ENCODE measurements at regions not wholly inside any gene's neighbourhood (a gene's known extent, or its start where the extent isn't known, plus 50 kb on each side); places are given as distances from the start of the nearest gene placed in this dataset.

- no peak overlapping the region for H3K4me3 ChIP-seq (ENCODE audit: low read length)
- no peaks in the 10 kb centered on the region for H3K36me3 ChIP-seq (ENCODE audit: insufficient read depth, low read length)
- H3K27me3 ChIP-seq (ENCODE audit: low read length): no peaks in the 10 kb centered on the region
- no peak overlapping the region for H3K4me2 ChIP-seq (ENCODE audit: low read depth, low read length, poor library complexity, severe bottlenecking)
- H3K9me3 ChIP-seq (ENCODE audit: low read length): no peaks in the 10 kb centered on the region
- no peak for DNase-seq
- H4K20me1 ChIP-seq (ENCODE audit: insufficient read depth, low read depth, low read length): no peaks in the 10 kb centered on the region
- no peak overlapping the region for H3K27ac ChIP-seq (ENCODE audit: low read length)
- no peak overlapping the region for H3K9ac ChIP-seq (ENCODE audit: low read length)
- H3K9me2 ChIP-seq (replicated peaks; ENCODE audit: insufficient read depth, low read length): no peaks in the 10 kb centered on the region
- no peaks in the 10 kb centered on the region for H3K4me1 ChIP-seq (ENCODE audit: low read length)
- no peaks in the 10 kb centered on the region for H3K79me2 ChIP-seq (ENCODE audit: low read length)
- H2AFZ ChIP-seq (ENCODE audit: low read length): no peak overlapping the region
Measured at GRCh38 chr2:12819721-12820120, 103.0 kb downstream of the TRIB2 start.

DNA sequence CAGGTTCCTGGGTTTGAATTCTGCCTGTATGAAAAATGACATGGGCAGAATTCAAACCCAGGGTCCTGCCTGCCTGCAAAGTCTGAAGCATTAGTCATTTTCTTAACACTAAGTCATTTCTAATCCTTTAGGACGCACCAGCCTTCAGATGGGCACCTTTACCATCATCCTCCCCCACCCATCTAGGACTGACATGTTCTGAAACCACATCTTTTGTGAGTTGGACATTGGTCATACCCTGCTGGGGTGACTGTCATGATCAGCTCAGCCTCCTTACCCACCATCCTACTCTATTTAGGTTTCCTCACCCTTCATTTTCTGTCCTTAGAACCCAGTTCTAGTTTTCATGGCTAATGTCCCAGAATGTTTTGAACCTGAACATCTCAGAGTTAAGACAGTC, 104.9 kb downstream of the TRIB2 start:
- H3K9me3 ChIP-seq (ENCODE audit: low read length): no peaks in the 10 kb centered on the region
- H3K27me3 ChIP-seq (ENCODE audit: low read length): no peaks in the 10 kb centered on the region
- H3K4me2 ChIP-seq (ENCODE audit: low read depth, low read length, poor library complexity, severe bottlenecking): no peak overlapping the region
- H3K9me2 ChIP-seq (replicated peaks; ENCODE audit: insufficient read depth, low read length): no peaks in the 10 kb centered on the region
- H2AFZ ChIP-seq (ENCODE audit: low read length): no peak overlapping the region
- no peak overlapping the region for H3K27ac ChIP-seq (ENCODE audit: low read length)
- H3K79me2 ChIP-seq (ENCODE audit: low read length): no peaks in the 10 kb centered on the region
- no peaks in the 10 kb centered on the region for H3K4me1 ChIP-seq (ENCODE audit: low read length)
- no peaks in the 10 kb centered on the region for H4K20me1 ChIP-seq (ENCODE audit: insufficient read depth, low read depth, low read length)
- no peak overlapping the region for H3K4me3 ChIP-seq (ENCODE audit: low read length)
- H3K9ac ChIP-seq (ENCODE audit: low read length): no peak overlapping the region
- no peak for DNase-seq
- no peaks in the 10 kb centered on the region for H3K36me3 ChIP-seq (ENCODE audit: insufficient read depth, low read length)

DNA sequence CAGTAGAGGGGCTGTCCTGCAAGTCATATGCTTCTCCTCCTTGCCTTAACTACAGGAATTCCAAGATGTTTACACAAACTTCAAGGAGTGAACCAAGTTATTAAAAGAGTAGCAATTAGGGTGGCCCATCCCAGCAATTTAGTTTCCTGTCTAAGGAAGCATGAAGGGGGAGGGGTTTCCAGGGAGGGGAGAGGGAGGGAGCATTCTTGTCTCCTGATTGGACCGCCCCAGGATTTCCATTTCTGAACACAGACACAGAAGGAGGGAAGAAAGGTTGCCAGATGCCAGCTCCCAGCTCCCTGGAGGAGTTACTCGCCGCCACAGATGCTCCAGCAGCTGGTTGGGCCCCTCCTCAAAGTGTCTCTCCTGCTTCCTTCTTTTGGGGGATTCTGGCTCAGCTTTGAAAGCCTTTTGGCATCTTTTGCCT, 107.6 kb downstream of the TRIB2 start:
- Histone ChIP-seq H3K4me2 (ENCODE audit: low read depth, low read length, poor library complexity, severe bottlenecking) (no peak overlapping the region), H3K4me3 (ENCODE audit: low read length) (no peak overlapping the region), H2AFZ (ENCODE audit: low read length) (no peak overlapping the region), H3K27ac (ENCODE audit: low read length) (no peak overlapping the region), H3K79me2 (ENCODE audit: low read length) (no peaks in the 10 kb centered on the region), H3K9ac (ENCODE audit: low read length) (no peak overlapping the region), H3K27me3 (ENCODE audit: low read length) (no peaks in the 10 kb centered on the region), H3K9me3 (ENCODE audit: low read length) (no peaks in the 10 kb centered on the region), H4K20me1 (ENCODE audit: insufficient read depth, low read depth, low read length) (no peaks in the 10 kb centered on the region), H3K9me2 (replicated peaks; ENCODE audit: insufficient read depth, low read length) (no peaks in the 10 kb centered on the region), H3K4me1 (ENCODE audit: low read length) (peaks cover 3% of the 10 kb centered on the region; the same call in 1 of the 2 replicates), H3K36me3 (ENCODE audit: insufficient read depth, low read length) (no peaks in the 10 kb centered on the region)
- DNase-seq: no peak

- H3K4me3 ChIP-seq (ENCODE audit: low read length): no peak overlapping the region
- H3K79me2 ChIP-seq (ENCODE audit: low read length): no peaks in the 10 kb centered on the region
- peaks cover 7% of the 10 kb centered on the region for H3K4me1 ChIP-seq (ENCODE audit: low read length)
- no peak overlapping the region for H3K4me2 ChIP-seq (ENCODE audit: low read depth, low read length, poor library complexity, severe bottlenecking)
- DNase-seq: no peak
- no peak overlapping the region for H3K9ac ChIP-seq (ENCODE audit: low read length)
- no peaks in the 10 kb centered on the region for H3K9me2 ChIP-seq (replicated peaks; ENCODE audit: insufficient read depth, low read length)
- H4K20me1 ChIP-seq (ENCODE audit: insufficient read depth, low read depth, low read length): no peaks in the 10 kb centered on the region
- no peak overlapping the region for H3K27ac ChIP-seq (ENCODE audit: low read length)
- H3K36me3 ChIP-seq (ENCODE audit: insufficient read depth, low read length): no peaks in the 10 kb centered on the region
- no peaks in the 10 kb centered on the region for H3K9me3 ChIP-seq (ENCODE audit: low read length)
- H3K27me3 ChIP-seq (ENCODE audit: low read length): no peaks in the 10 kb centered on the region
- no peak overlapping the region for H2AFZ ChIP-seq (ENCODE audit: low read length)
Measured at GRCh38 chr2:12824778-12825379, 108.1 kb downstream of the TRIB2 start.

- Histone ChIP-seq H4K20me1 (ENCODE audit: insufficient read depth, low read depth, low read length) (no peaks in the 10 kb centered on the region), H3K4me1 (ENCODE audit: low read length) (peaks cover 10% of the 10 kb centered on the region), H3K9me3 (ENCODE audit: low read length) (no peaks in the 10 kb centered on the region), H3K9ac (ENCODE audit: low read length) (no peak overlapping the region), H3K4me3 (ENCODE audit: low read length) (no peak overlapping the region), H3K36me3 (ENCODE audit: insufficient read depth, low read length) (no peaks in the 10 kb centered on the region), H3K4me2 (ENCODE audit: low read depth, low read length, poor library complexity, severe bottlenecking) (no peak overlapping the region), H3K27ac (ENCODE audit: low read length) (no peak overlapping the region), H3K79me2 (ENCODE audit: low read length) (no peaks in the 10 kb centered on the region), H3K27me3 (ENCODE audit: low read length) (no peaks in the 10 kb centered on the region), H2AFZ (ENCODE audit: low read length) (no peak overlapping the region), H3K9me2 (replicated peaks; ENCODE audit: insufficient read depth, low read length) (no peaks in the 10 kb centered on the region)
- DNase-seq: no peak
Measured at GRCh38 chr2:12826781-12827180, 110.0 kb downstream of the TRIB2 start.

GRCh38 chr2:12827721-12828120, 111.0 kb downstream of the TRIB2 start:
- Histone ChIP-seq H3K27me3 (ENCODE audit: low read length) (no peaks in the 10 kb centered on the region), H3K27ac (ENCODE audit: low read length) (no peak overlapping the region), H3K79me2 (ENCODE audit: low read length) (no peaks in the 10 kb centered on the region), H4K20me1 (ENCODE audit: insufficient read depth, low read depth, low read length) (no peaks in the 10 kb centered on the region), H3K36me3 (ENCODE audit: insufficient read depth, low read length) (no peaks in the 10 kb centered on the region), H3K9me2 (replicated peaks; ENCODE audit: insufficient read depth, low read length) (no peaks in the 10 kb centered on the region), H3K4me1 (ENCODE audit: low read length) (peaks cover 10% of the 10 kb centered on the region), H3K9me3 (ENCODE audit: low read length) (no peaks in the 10 kb centered on the region), H3K4me3 (ENCODE audit: low read length) (no peak overlapping the region), H2AFZ (ENCODE audit: low read length) (no peak overlapping the region), H3K4me2 (ENCODE audit: low read depth, low read length, poor library complexity, severe bottlenecking) (no peak overlapping the region), H3K9ac (ENCODE audit: low read length) (no peak overlapping the region)
- DNase-seq: no peak

- H3K4me2 ChIP-seq (ENCODE audit: low read depth, low read length, poor library complexity, severe bottlenecking): no peak overlapping the region
- no peaks in the 10 kb centered on the region for H3K79me2 ChIP-seq (ENCODE audit: low read length)
- H3K36me3 ChIP-seq (ENCODE audit: insufficient read depth, low read length): no peaks in the 10 kb centered on the region
- no peaks in the 10 kb centered on the region for H3K9me2 ChIP-seq (replicated peaks; ENCODE audit: insufficient read depth, low read length)
- no peak overlapping the region for H3K27ac ChIP-seq (ENCODE audit: low read length)
- peaks cover 10% of the 10 kb centered on the region for H3K4me1 ChIP-seq (ENCODE audit: low read length)
- H3K4me3 ChIP-seq (ENCODE audit: low read length): no peak overlapping the region
- H3K27me3 ChIP-seq (ENCODE audit: low read length): no peaks in the 10 kb centered on the region
- no peaks in the 10 kb centered on the region for H3K9me3 ChIP-seq (ENCODE audit: low read length)
- no peak overlapping the region for H2AFZ ChIP-seq (ENCODE audit: low read length)
- H4K20me1 ChIP-seq (ENCODE audit: insufficient read depth, low read depth, low read length): no peaks in the 10 kb centered on the region
- no peak overlapping the region for H3K9ac ChIP-seq (ENCODE audit: low read length)
- no peak for DNase-seq
Measured at GRCh38 chr2:12828980-12829379, 112.2 kb downstream of the TRIB2 start.

GRCh38 chr2:12831016-12831415, 114.3 kb downstream of the TRIB2 start:
- peaks cover 10% of the 10 kb centered on the region for H3K4me1 ChIP-seq (ENCODE audit: low read length)
- H3K9me2 ChIP-seq (replicated peaks; ENCODE audit: insufficient read depth, low read length): no peaks in the 10 kb centered on the region
- no peaks in the 10 kb centered on the region for H4K20me1 ChIP-seq (ENCODE audit: insufficient read depth, low read depth, low read length)
- H3K79me2 ChIP-seq (ENCODE audit: low read length): no peaks in the 10 kb centered on the region
- H3K27me3 ChIP-seq (ENCODE audit: low read length): no peaks in the 10 kb centered on the region
- no peak overlapping the region for H3K4me2 ChIP-seq (ENCODE audit: low read depth, low read length, poor library complexity, severe bottlenecking)
- no peak overlapping the region for H3K27ac ChIP-seq (ENCODE audit: low read length)
- H3K9me3 ChIP-seq (ENCODE audit: low read length): no peaks in the 10 kb centered on the region
- no peak overlapping the region for H2AFZ ChIP-seq (ENCODE audit: low read length)
- DNase-seq: no peak
- H3K36me3 ChIP-seq (ENCODE audit: insufficient read depth, low read length): no peaks in the 10 kb centered on the region
- H3K9ac ChIP-seq (ENCODE audit: low read length): no peak overlapping the region
- H3K4me3 ChIP-seq (ENCODE audit: low read length): no peak overlapping the region

DNA sequence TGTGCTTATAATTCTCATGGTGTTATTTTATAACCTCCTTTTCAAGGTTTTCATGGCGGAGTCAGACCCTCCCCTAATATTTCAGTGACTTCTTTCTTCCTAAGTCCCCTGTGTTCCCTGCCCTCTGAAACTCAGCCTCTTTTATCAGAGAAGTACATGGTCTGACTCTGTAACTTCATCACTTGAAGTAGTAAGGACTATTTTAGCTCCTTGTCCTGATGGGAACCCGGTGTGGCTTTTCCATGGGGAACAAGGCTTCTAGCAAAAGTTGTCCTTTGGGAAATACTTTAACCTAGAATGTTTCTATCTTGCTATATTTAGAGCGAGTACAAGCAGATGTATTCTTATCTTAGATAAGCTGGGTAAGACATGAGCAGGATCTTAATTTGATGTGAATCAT, 117.5 kb downstream of the TRIB2 start:
- no peak overlapping the region for H3K9ac ChIP-seq (ENCODE audit: low read length)
- no peak overlapping the region for H3K4me3 ChIP-seq (ENCODE audit: low read length)
- no peaks in the 10 kb centered on the region for H4K20me1 ChIP-seq (ENCODE audit: insufficient read depth, low read depth, low read length)
- no peaks in the 10 kb centered on the region for H3K36me3 ChIP-seq (ENCODE audit: insufficient read depth, low read length)
- no peaks in the 10 kb centered on the region for H3K27me3 ChIP-seq (ENCODE audit: low read length)
- DNase-seq: no peak
- no peak overlapping the region for H2AFZ ChIP-seq (ENCODE audit: low read length)
- no peak overlapping the region for H3K27ac ChIP-seq (ENCODE audit: low read length)
- no peaks in the 10 kb centered on the region for H3K79me2 ChIP-seq (ENCODE audit: low read length)
- H3K4me1 ChIP-seq (ENCODE audit: low read length): peaks cover 8% of the 10 kb centered on the region
- H3K9me2 ChIP-seq (replicated peaks; ENCODE audit: insufficient read depth, low read length): no peaks in the 10 kb centered on the region
- H3K4me2 ChIP-seq (ENCODE audit: low read depth, low read length, poor library complexity, severe bottlenecking): no peak overlapping the region
- no peaks in the 10 kb centered on the region for H3K9me3 ChIP-seq (ENCODE audit: low read length)

Data from Karpas-422 (cell line).